ENCODE measurements at regions not wholly inside any gene's neighbourhood (a gene's known extent, or its start where the extent isn't known, plus 50 kb on each side); places are given as distances from the start of the nearest gene placed in this dataset.
A peak's percentile ranks its signal among the peaks of the same experiment; 100 is the strongest.

DNA sequence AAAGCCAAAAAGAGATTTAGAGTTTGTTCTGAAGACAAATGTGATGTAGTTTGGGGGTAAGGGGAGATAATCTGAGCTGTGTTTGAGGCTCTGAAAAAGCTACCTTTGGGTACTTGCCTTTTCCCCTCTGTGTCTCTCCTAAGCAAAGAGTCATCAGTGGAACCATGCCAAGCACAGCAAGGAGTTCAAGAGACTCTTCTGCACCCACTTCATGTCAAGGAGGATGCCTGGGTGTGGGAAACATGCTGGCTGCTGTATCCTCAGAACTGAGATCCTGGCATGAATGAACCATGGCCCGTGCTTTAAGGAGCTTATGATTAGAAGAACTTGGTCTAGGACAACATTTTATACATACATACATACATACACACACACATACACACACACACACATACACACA lies 142.9 kb downstream of the NOC3L start:
- Histone ChIP-seq H3K23ac (ENCODE audit: low read length) (peak overlapping the region; percentile 66), H3K4me2 (ENCODE audit: low read length) (no peak overlapping the region), H3K4me1 (ENCODE audit: control insufficient read depth in 1 of 2, insufficient read depth in 2 of 2, low read length in 2 of 2) (peaks cover 0 to 1% of the 10 kb centered on the region in 2 experiments), H2BK120ac (ENCODE audit: insufficient read depth, low read length, poor library complexity) (no peak overlapping the region), H4K8ac (ENCODE audit: low read depth, low read length) (no peak overlapping the region), H2AK5ac (ENCODE audit: low read length) (no peak overlapping the region), H3K79me2 (ENCODE audit: control insufficient read depth, insufficient read depth, low read length, poor library complexity) (no peaks in the 10 kb centered on the region), H4K91ac (ENCODE audit: low read depth, low read length) (no peak overlapping the region), H2BK5ac (ENCODE audit: low read depth, low read length, poor library complexity) (no peak overlapping the region), H2AFZ (ENCODE audit: insufficient read depth, low read length, poor library complexity) (no peak overlapping the region), H3K4ac (ENCODE audit: low read depth, low read length) (no peak overlapping the region), H3K14ac (ENCODE audit: low read length) (no peak overlapping the region), H3K9ac (ENCODE audit: low read length) (no peak overlapping the region), H3K9me3 (ENCODE audit: insufficient read depth, low read depth, low read length) (no peaks in the 10 kb centered on the region), H3K79me1 (ENCODE audit: low read length) (no peaks in the 10 kb centered on the region), H3K27me3 (ENCODE audit: insufficient read depth, low read length) (no peaks in the 10 kb centered on the region), H3K36me3 (ENCODE audit: control insufficient read depth in 1 of 2, insufficient read depth in 2 of 2, low read length in 2 of 2) (no peaks in the 10 kb centered on the region), H3K4me3 (ENCODE audit: low read depth, low read length) (no peak overlapping the region), H3K18ac (ENCODE audit: low read length) (no peak overlapping the region), H4K12ac (ENCODE audit: low read depth, low read length) (no peak overlapping the region), H2BK12ac (ENCODE audit: low read length) (no peak overlapping the region), H3K27ac (ENCODE audit: low read depth, low read length) (no peak overlapping the region)
- WGBS (ENCODE audit: extremely low coverage, insufficient coverage, insufficient read length): no CpG with 5 or more reads among the region's 1 CpG
- DNase-seq: no peak

DNA sequence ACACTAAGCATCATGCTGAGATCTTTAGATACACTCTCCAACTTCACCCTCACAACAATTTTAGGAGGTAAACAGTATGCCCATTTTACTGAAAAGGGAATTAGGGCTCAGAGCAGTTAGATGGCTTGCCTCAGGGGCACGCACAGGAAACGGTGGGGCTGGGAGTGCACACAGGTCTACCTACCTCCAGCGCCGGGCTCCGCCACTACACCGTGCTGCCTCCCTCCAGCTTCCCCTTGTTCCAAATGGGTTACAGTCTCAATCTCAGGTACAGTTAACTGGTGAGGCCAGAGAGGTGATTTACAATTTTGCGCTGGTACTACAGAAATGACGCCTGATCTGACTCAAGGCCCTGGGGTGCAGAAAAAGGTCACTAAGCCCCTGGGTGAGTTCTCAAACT lies 142.0 kb downstream of the NOC3L start:
- Histone ChIP-seq H3K18ac (ENCODE audit: low read length) (no peak overlapping the region), H3K14ac (ENCODE audit: low read length) (no peak overlapping the region), H3K4me1 (ENCODE audit: control insufficient read depth in 1 of 2, insufficient read depth in 2 of 2, low read length in 2 of 2) (peaks cover 0 to 2% of the 10 kb centered on the region in 2 experiments), H3K9me3 (ENCODE audit: insufficient read depth, low read depth, low read length) (no peaks in the 10 kb centered on the region), H3K27ac (ENCODE audit: low read depth, low read length) (no peak overlapping the region), H3K4me3 (ENCODE audit: low read depth, low read length) (no peak overlapping the region), H3K27me3 (ENCODE audit: insufficient read depth, low read length) (no peaks in the 10 kb centered on the region), H2BK12ac (ENCODE audit: low read length) (no peak overlapping the region), H4K8ac (ENCODE audit: low read depth, low read length) (no peak overlapping the region), H2BK120ac (ENCODE audit: insufficient read depth, low read length, poor library complexity) (no peak overlapping the region), H3K79me1 (ENCODE audit: low read length) (no peaks in the 10 kb centered on the region), H3K4ac (ENCODE audit: low read depth, low read length) (no peak overlapping the region), H4K12ac (ENCODE audit: low read depth, low read length) (no peak overlapping the region), H3K79me2 (ENCODE audit: control insufficient read depth, insufficient read depth, low read length, poor library complexity) (no peaks in the 10 kb centered on the region), H3K9ac (ENCODE audit: low read length) (no peak overlapping the region), H2AFZ (ENCODE audit: insufficient read depth, low read length, poor library complexity) (no peak overlapping the region), H2BK5ac (ENCODE audit: low read depth, low read length, poor library complexity) (no peak overlapping the region), H3K4me2 (ENCODE audit: low read length) (no peak overlapping the region), H3K23ac (ENCODE audit: low read length) (no peak overlapping the region), H3K36me3 (ENCODE audit: control insufficient read depth in 1 of 2, insufficient read depth in 2 of 2, low read length in 2 of 2) (no peaks in the 10 kb centered on the region), H4K91ac (ENCODE audit: low read depth, low read length) (no peak overlapping the region), H2AK5ac (ENCODE audit: low read length) (no peak overlapping the region)
- WGBS (ENCODE audit: extremely low coverage, insufficient coverage, insufficient read length): no CpG with 5 or more reads among the region's 8 CpGs
- DNase-seq: no peak

DNA sequence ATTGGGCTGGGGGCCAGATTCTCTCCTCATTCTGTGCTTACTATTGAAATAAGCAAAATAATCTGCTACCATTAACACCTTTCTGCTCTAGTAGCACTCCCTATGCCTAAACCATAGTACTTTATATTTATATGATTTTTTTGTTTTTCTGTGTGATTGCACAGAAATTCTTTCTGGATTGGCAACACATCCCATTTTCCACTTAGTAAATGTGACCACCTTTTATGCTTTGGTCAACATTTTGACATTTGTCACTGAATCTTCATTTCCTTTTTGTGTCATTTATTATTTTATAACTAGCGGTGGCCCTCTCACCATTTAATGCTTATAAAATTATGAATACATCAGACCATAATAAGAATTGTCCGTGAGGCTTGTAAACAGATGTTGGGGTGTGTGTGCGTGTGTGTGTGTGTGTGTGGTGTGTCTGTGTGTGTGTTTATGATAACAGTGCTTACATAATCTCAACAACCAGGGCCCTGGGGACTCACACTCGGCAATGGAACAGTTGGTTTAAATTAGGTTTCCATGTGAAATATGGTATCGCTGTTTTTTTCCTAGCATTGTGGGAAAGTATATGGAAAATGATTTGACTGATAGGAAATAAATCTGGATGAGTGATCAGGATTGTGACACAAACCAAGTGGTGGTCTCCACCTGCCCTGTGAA lies 138.9 kb downstream of the NOC3L start:
- Histone ChIP-seq H3K79me1 (ENCODE audit: low read length) (no peaks in the 10 kb centered on the region), H2BK12ac (ENCODE audit: low read length) (no peak overlapping the region), H2AFZ (ENCODE audit: insufficient read depth, low read length, poor library complexity) (no peak overlapping the region), H3K14ac (ENCODE audit: low read length) (no peak overlapping the region), H3K79me2 (ENCODE audit: control insufficient read depth, insufficient read depth, low read length, poor library complexity) (no peaks in the 10 kb centered on the region), H3K4me2 (ENCODE audit: low read length) (no peak overlapping the region), H3K4me1 (ENCODE audit: control insufficient read depth in 1 of 2, insufficient read depth in 2 of 2, low read length in 2 of 2) (peaks cover 0 to 2% of the 10 kb centered on the region in 2 experiments), H2BK5ac (ENCODE audit: low read depth, low read length, poor library complexity) (no peak overlapping the region), H3K4me3 (ENCODE audit: low read depth, low read length) (no peak overlapping the region), H3K9ac (ENCODE audit: low read length) (no peak overlapping the region), H3K9me3 (ENCODE audit: insufficient read depth, low read depth, low read length) (no peaks in the 10 kb centered on the region), H3K23ac (ENCODE audit: low read length) (peak overlapping the region; percentile 40), H2BK120ac (ENCODE audit: insufficient read depth, low read length, poor library complexity) (no peak overlapping the region), H4K12ac (ENCODE audit: low read depth, low read length) (no peak overlapping the region), H3K4ac (ENCODE audit: low read depth, low read length) (no peak overlapping the region), H4K91ac (ENCODE audit: low read depth, low read length) (no peak overlapping the region), H2AK5ac (ENCODE audit: low read length) (no peak overlapping the region), H3K18ac (ENCODE audit: low read length) (no peak overlapping the region), H3K27me3 (ENCODE audit: insufficient read depth, low read length) (no peaks in the 10 kb centered on the region), H3K27ac (ENCODE audit: low read depth, low read length) (no peak overlapping the region), H3K36me3 (ENCODE audit: control insufficient read depth in 1 of 2, insufficient read depth in 2 of 2, low read length in 2 of 2) (no peaks in the 10 kb centered on the region), H4K8ac (ENCODE audit: low read depth, low read length) (no peak overlapping the region)
- no peak for DNase-seq
- WGBS (ENCODE audit: extremely low coverage, insufficient coverage, insufficient read length): no CpG with 5 or more reads among the region's 5 CpGs

DNA sequence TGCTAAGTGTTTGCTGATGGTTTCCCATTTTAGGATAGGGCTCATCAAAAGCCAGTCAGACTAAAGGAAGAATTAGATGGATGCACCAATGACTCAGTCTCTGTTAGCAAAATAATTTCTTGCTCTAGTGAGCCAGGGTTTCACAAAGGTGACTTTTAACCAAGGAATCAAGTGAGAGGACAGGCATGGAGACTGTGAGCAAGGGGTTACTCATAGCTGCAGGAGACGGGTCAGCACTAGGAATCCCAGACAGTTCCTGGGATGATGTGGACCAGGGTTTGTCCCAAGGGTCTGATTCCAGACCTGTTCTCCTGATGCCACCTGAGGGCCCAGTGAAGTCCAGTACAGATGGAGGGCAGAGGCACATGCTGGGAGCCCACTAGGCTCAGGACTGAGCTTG lies 138.1 kb downstream of the NOC3L start:
- Histone ChIP-seq H3K23ac (ENCODE audit: low read length) (no peak overlapping the region), H3K79me2 (ENCODE audit: control insufficient read depth, insufficient read depth, low read length, poor library complexity) (no peaks in the 10 kb centered on the region), H2BK5ac (ENCODE audit: low read depth, low read length, poor library complexity) (no peak overlapping the region), H4K8ac (ENCODE audit: low read depth, low read length) (no peak overlapping the region), H3K27me3 (ENCODE audit: insufficient read depth, low read length) (no peaks in the 10 kb centered on the region), H3K79me1 (ENCODE audit: low read length) (no peaks in the 10 kb centered on the region), H3K4me2 (ENCODE audit: low read length) (no peak overlapping the region), H2AFZ (ENCODE audit: insufficient read depth, low read length, poor library complexity) (no peak overlapping the region), H2BK120ac (ENCODE audit: insufficient read depth, low read length, poor library complexity) (no peak overlapping the region), H3K4ac (ENCODE audit: low read depth, low read length) (no peak overlapping the region), H3K18ac (ENCODE audit: low read length) (no peak overlapping the region), H4K12ac (ENCODE audit: low read depth, low read length) (no peak overlapping the region), H3K14ac (ENCODE audit: low read length) (no peak overlapping the region), H3K9ac (ENCODE audit: low read length) (no peak overlapping the region), H3K36me3 (ENCODE audit: control insufficient read depth in 1 of 2, insufficient read depth in 2 of 2, low read length in 2 of 2) (no peaks in the 10 kb centered on the region), H2AK5ac (ENCODE audit: low read length) (no peak overlapping the region), H4K91ac (ENCODE audit: low read depth, low read length) (no peak overlapping the region), H3K4me3 (ENCODE audit: low read depth, low read length) (no peak overlapping the region), H3K9me3 (ENCODE audit: insufficient read depth, low read depth, low read length) (no peaks in the 10 kb centered on the region), H3K27ac (ENCODE audit: low read depth, low read length) (no peak overlapping the region), H3K4me1 (ENCODE audit: control insufficient read depth in 1 of 2, insufficient read depth in 2 of 2, low read length in 2 of 2) (peaks cover 0 to 2% of the 10 kb centered on the region in 2 experiments), H2BK12ac (ENCODE audit: low read length) (no peak overlapping the region)
- WGBS (ENCODE audit: extremely low coverage, insufficient coverage, insufficient read length): no CpG with 5 or more reads among the region's 1 CpG
- DNase-seq: no peak

Data from trophoblast cell (in vitro differentiated cells and primary cell).